Activated CD4-positive, alpha-beta T cell treated with anti-CD3 and anti-CD28 coated beads for 48 hours (primary cell): ENCODE measurements at regions not wholly inside any gene's neighbourhood (a gene's known extent, or its start where the extent isn't known, plus 50 kb on each side); places are given as distances from the start of the nearest gene placed in this dataset.
"Not testable (repeated sequence)": the region's sequence is repeated elsewhere in the genome, so short reads cannot be mapped to it uniquely, and the experiment has no call there.

Experiments used
- DNase-seq: peaks from one replicate; pipeline ENCODE4 v3.0.0-alpha.2; 2020

DNA sequence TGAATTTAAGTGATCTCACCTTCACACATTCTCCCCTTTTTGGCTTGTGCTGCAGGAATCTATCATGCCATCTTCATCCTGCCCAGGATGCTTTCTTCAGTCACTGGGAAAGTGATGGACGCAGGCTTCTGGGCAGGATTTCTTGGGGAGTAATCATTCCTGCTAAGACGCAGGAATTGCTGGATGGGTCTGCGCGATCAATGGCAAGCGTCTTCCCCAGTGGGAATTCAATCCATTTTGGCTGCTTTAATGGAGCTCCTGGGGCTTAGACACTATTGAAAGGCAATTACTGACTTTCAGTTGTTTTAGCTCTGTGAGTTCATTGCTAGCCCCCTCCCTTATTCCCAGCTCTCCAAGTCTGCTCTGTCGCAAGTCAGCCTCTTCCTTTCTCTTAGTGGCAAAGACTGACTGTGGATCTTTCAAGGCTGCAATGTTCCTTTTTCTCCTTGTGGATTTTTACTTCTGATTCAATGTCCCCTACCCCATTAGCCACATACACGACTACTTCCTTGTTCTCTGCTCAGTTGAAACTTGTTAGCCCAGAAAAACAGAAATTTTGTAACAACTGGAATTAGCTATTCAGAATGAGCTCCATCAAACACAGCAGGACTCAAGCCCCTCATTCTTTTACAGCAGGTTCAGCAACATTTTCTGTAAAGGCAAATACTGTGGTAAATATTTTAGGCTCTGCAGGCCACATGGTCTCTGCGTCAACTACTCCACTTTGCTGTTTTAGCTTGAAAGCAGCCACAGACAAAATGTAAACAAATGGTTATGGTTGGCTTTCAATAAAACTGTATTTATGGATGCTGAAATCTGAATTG, 154.9 kb downstream of the ASB9 start:
- DNase-seq, result no peak

DNA sequence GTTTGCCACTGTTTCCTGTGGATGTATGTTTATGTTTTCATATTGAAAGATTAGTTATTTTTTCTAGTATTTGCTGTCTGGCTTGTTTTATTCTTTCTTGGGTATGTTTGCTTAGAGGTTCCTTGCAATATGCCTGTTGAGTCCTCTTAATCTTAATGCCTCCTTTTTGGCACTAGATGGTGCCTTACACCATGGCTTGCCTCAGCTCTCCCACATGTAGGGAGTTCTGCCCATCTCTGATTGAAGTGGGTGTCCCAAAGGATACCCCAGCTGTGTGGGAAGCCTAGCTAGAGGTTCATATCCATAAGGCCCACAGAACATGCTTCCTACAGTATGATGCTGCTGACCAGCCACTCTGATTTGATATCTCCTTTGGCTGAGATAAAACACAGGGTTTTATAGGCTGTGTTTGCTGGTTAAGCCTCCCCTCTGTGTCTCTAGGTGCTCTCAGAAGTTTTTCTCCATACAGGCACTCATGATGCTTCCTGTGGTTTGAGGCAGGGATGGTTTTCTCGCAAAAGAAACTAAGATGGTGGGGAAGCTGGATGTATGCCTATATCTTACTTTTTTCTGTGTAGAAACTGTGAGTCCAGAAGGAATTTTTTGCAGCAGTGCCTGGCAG, 162.4 kb downstream of the ASB9 start:
- no peak for DNase-seq

DNA sequence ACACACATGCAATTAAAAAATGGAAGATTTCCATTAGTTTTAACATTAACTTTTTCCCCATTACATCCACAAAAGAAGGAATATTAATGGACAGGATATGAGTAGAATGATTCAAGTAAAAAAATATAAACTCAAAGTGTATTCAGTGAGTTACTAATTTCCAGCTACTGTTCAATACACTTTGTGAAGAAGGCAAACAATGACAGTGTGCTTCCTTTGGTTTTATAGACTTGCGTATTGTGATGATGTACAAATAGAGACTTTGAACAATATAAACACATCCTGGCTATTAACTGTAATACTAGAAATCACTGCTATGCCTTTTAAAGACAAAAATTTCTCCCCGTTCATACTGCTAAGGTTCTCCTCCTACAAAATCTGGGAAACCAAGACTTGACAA, 171.4 kb downstream of the ASB9 start:
- no peak for DNase-seq

- DNase-seq, result no peak
These were observed 182.1 kb downstream of the ASB9 start for GRCh38 chrX:15087747-15088146.

- DNase-seq, result no peak
These were observed 196.6 kb downstream of the ASB9 start for GRCh38 chrX:15073313-15073712.

GRCh38 chrX:15072880-15073279, 197.0 kb downstream of the ASB9 start:
- no peak for DNase-seq

GRCh38 chrX:15072259-15072658, 197.6 kb downstream of the ASB9 start:
- DNase-seq, result no peak

DNA sequence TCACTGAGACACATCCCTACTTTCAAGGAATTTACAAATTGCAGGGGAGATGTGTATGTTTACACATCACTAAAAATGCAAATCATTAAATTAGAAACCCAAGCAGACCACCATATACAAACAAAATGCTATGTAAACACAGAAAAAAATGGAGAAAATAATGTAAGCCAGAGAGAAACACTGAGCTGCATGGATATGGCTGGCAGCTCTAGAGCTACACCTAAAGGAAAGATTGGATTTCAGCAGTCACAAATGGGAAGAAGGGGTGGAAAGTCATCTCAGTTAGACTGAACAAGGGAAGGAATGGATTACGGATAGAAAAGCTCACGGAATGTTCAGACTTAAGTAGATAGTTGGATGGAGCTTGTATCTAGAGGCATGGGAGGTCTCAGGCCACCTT, 186.3 kb downstream of the MOSPD2 start:
- no peak for DNase-seq

DNA sequence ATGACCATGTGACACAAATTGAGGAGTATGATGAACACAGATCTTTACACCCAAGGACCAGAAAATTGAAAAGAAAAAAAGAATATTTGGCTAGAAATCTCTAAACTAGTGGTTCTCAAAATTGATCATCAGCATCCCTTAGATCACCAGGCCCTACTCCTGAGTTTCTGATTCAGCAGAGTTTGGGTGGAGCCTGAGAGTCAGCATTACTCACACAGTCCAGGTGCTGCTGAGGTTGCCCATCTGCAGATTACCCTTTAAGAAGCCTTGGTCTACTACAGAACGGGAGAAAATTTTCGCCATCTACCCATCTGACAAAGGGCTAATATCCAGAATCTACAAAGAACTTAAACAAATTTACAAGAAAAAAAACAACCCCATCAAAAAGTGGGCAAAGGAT, 182.8 kb downstream of the MOSPD2 start:
- DNase-seq, result no peak

- DNase-seq, result no peak
These were observed 182.1 kb downstream of the MOSPD2 start for GRCh38 chrX:15055146-15055930.

- DNase-seq, result no peak
These were observed 177.2 kb downstream of the MOSPD2 start for GRCh38 chrX:15050395-15050794.

DNA sequence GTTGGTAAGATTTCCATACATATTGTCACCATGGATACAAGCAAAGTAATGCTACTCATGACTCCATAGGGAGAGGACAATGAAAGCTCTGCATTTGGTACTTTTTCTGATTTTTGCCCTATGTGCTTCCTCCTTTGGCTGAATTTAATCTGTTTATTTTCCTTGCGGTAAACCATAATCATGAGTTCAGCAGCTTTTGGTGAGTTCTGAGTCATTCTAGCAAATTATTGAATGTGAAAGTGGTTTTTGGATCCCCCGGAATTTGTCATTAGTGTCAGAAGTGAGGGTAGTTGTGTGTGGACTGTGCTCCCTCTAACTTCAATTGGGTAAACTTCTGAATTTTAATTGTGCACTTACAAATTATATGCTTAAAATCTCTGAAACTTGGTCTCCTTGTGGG, 170.3 kb downstream of the MOSPD2 start:
- no peak for DNase-seq

GRCh38 chrX:15033917-15034316, 160.7 kb downstream of the MOSPD2 start:
- DNase-seq, result no peak

- no peak for DNase-seq
These were observed 144.3 kb downstream of the MOSPD2 start for GRCh38 chrX:15017491-15017890.

- DNase-seq, result no peak
These were observed 142.8 kb downstream of the MOSPD2 start for GRCh38 chrX:15016051-15016450.

DNA sequence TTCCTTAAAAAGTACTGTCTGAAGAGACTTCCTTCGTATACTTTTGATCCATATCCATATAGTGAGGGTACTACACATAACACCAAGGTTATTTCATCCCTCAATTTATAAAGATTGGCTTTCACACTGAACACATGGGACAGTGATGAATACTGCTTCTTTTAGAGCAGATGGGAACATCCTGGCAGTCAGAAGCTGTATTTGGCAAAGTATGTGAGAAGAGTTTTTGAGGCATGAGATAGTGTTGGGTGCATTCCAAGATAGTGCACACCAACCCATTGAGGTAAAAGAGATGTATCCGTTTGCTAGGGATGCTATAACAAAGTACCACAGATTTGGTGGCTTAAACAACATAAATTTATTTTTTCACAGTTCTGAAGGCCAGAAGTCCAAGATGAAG, 141.1 kb downstream of the MOSPD2 start:
- DNase-seq, result no peak

DNA sequence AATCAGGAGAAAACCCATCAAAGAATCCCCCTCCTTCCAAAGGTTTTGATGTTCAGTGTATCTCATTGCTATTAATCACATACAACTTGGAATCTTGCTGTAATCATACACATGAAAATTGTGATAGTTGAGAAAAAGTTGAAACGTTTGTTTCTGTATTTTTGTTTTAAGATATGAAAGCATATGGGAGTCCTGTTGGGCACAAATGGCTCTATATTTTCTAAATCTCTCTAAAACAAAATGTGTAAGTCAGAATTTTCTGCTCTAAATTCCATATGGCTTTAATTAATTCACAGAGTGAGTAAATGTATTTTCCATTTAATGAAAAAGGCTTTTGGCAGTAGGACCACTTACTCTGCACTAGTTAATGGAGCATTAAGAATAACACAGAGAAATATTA, 140.2 kb downstream of the MOSPD2 start:
- no peak for DNase-seq

GRCh38 chrX:14997271-14997670, 124.0 kb downstream of the MOSPD2 start:
- no peak for DNase-seq

DNA sequence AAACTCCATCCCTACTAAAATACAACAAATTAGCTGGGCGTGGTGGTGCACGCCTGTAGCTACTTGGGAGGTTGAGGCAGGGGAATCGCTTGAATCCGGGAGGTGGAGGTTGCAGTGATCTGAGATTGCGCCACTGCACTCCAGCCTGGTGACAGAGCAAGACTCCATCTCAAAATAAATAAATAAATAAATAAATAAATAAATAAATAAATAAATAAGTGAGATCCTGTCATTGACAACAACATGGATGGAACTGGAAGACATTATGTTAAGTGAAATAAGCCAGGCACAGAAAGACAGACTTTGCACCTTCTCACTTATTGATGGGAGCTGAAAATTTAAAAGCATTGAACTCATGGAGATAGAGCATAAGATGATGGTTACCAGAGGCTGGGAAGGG, 111.2 kb downstream of the MOSPD2 start:
- DNase-seq, result not testable (repeated sequence)
